ENCODE measurements at regions not wholly inside any gene's neighbourhood (a gene's known extent, or its start where the extent isn't known, plus 50 kb on each side); places are given as distances from the start of the nearest gene placed in this dataset.

- Histone ChIP-seq H3K79me2 (ENCODE audit: control insufficient read depth, insufficient read depth, low read length) (no peaks in the 10 kb centered on the region), H3K36me3 (ENCODE audit: control insufficient read depth, insufficient read depth, low read length) (no peaks in the 10 kb centered on the region), H2AFZ (ENCODE audit: low read length) (no peak overlapping the region), H4K20me1 (ENCODE audit: control insufficient read depth, extremely low read depth, insufficient read depth, low read length) (no peaks in the 10 kb centered on the region), H3K4me1 (ENCODE audit: control insufficient read depth, extremely low read depth, insufficient read depth, low read length) (no peaks in the 10 kb centered on the region), H3K9me3 (ENCODE audit: control insufficient read depth, insufficient read depth, low read depth, low read length) (no peaks in the 10 kb centered on the region), H3K4me3 (replicated peaks in 1 of 4; ENCODE audit: control extremely low read depth in 1 of 4, insufficient read depth in 1 of 4, low read depth in 3 of 4, low read length in 4 of 4) (no peak overlapping the region), H3K9ac (ENCODE audit: insufficient read depth, low read length) (no peak overlapping the region), H3K27ac (ENCODE audit: insufficient read depth, low read length) (no peak overlapping the region), H3K27me3 (ENCODE audit: control insufficient read depth, insufficient read depth, low read length) (no peaks in the 10 kb centered on the region), H3K4me2 (ENCODE audit: extremely low read depth, insufficient read depth, low read length) (no peak overlapping the region)
- no peak for DNase-seq (ENCODE audit: low read depth in 2 of 2)
- TF ChIP-seq EZH2 (IDR thresholded peaks at IDR 0.05; ENCODE audit: low read length, missing control alignments) (no peak), CTCF (conservative IDR thresholded peaks at IDR 0.05 in 1 of 2, IDR thresholded peaks at IDR 0.05 in 1 of 2; ENCODE audit: low read depth in 1 of 2, low read length in 2 of 2) (no peak)
These were observed 113.8 kb downstream of the ABCC12 start for GRCh38 chr16:48041981-48042421.

GRCh38 chr16:48035142-48035541, 120.7 kb downstream of the ABCC12 start:
- Histone ChIP-seq H3K4me2 (ENCODE audit: extremely low read depth, insufficient read depth, low read length) (no peak overlapping the region), H2AFZ (ENCODE audit: low read length) (no peak overlapping the region), H4K20me1 (ENCODE audit: control insufficient read depth, extremely low read depth, insufficient read depth, low read length) (no peaks in the 10 kb centered on the region), H3K9me3 (ENCODE audit: control insufficient read depth, insufficient read depth, low read depth, low read length) (no peaks in the 10 kb centered on the region), H3K79me2 (ENCODE audit: control insufficient read depth, insufficient read depth, low read length) (no peaks in the 10 kb centered on the region), H3K4me3 (replicated peaks in 1 of 4; ENCODE audit: control extremely low read depth in 1 of 4, insufficient read depth in 1 of 4, low read depth in 3 of 4, low read length in 4 of 4) (no peak overlapping the region), H3K27ac (ENCODE audit: insufficient read depth, low read length) (no peak overlapping the region), H3K27me3 (ENCODE audit: control insufficient read depth, insufficient read depth, low read length) (no peaks in the 10 kb centered on the region), H3K9ac (ENCODE audit: insufficient read depth, low read length) (no peak overlapping the region), H3K36me3 (ENCODE audit: control insufficient read depth, insufficient read depth, low read length) (no peaks in the 10 kb centered on the region), H3K4me1 (ENCODE audit: control insufficient read depth, extremely low read depth, insufficient read depth, low read length) (no peaks in the 10 kb centered on the region)
- no peak for DNase-seq (ENCODE audit: low read depth in 2 of 2)
- TF ChIP-seq CTCF (conservative IDR thresholded peaks at IDR 0.05 in 1 of 2, IDR thresholded peaks at IDR 0.05 in 1 of 2; ENCODE audit: low read depth in 1 of 2, low read length in 2 of 2): no peak
- TF ChIP-seq EZH2 (IDR thresholded peaks at IDR 0.05; ENCODE audit: low read length, missing control alignments): no peak

DNA sequence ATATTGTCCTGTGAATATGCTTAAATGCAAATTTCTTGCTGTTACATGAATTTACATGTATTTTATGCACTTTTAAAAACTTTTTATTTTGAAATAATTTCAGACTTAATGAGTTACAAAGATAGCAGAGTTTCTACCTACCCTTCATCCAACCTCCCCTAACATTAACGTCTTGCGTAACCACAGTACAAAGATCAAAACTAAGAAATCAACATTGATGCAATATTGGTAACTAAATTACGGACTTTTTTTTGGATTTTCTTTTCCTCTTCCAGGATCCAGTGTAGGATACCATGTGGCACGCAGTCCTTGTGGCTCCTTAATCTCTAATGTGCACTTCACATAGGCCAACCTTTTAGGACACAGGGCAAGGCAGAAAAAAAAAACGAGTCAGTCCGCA, 124.9 kb downstream of the ABCC12 start:
- TF ChIP-seq EZH2 (IDR thresholded peaks at IDR 0.05; ENCODE audit: low read length, missing control alignments) (no peak), CTCF (conservative IDR thresholded peaks at IDR 0.05 in 1 of 2, IDR thresholded peaks at IDR 0.05 in 1 of 2; ENCODE audit: low read depth in 1 of 2, low read length in 2 of 2) (no peak)
- Histone ChIP-seq H4K20me1 (ENCODE audit: control insufficient read depth, extremely low read depth, insufficient read depth, low read length) (no peaks in the 10 kb centered on the region), H3K79me2 (ENCODE audit: control insufficient read depth, insufficient read depth, low read length) (no peaks in the 10 kb centered on the region), H2AFZ (ENCODE audit: low read length) (no peak overlapping the region), H3K4me2 (ENCODE audit: extremely low read depth, insufficient read depth, low read length) (no peak overlapping the region), H3K4me3 (replicated peaks in 1 of 4; ENCODE audit: control extremely low read depth in 1 of 4, insufficient read depth in 1 of 4, low read depth in 3 of 4, low read length in 4 of 4) (no peak overlapping the region), H3K9me3 (ENCODE audit: control insufficient read depth, insufficient read depth, low read depth, low read length) (no peaks in the 10 kb centered on the region), H3K4me1 (ENCODE audit: control insufficient read depth, extremely low read depth, insufficient read depth, low read length) (no peaks in the 10 kb centered on the region), H3K36me3 (ENCODE audit: control insufficient read depth, insufficient read depth, low read length) (no peaks in the 10 kb centered on the region), H3K9ac (ENCODE audit: insufficient read depth, low read length) (no peak overlapping the region), H3K27ac (ENCODE audit: insufficient read depth, low read length) (no peak overlapping the region), H3K27me3 (ENCODE audit: control insufficient read depth, insufficient read depth, low read length) (no peaks in the 10 kb centered on the region)
- no peak for DNase-seq (ENCODE audit: low read depth in 2 of 2)

All from fibroblast of lung (primary cell).